Stimulated activated CD4-positive, alpha-beta T cell treated with anti-CD3 and anti-CD28 coated beads, Interleukin-1b, Interleukin-23, amount 100 ng/mL, for 4 hours (primary cell): ENCODE measurements at regions not wholly inside any gene's neighbourhood (a gene's known extent, or its start where the extent isn't known, plus 50 kb on each side); places are given as distances from the start of the nearest gene placed in this dataset.
"Not testable (repeated sequence)": the region's sequence is repeated elsewhere in the genome, so short reads cannot be mapped to it uniquely, and the experiment has no call there.

Source experiments
- DNase-seq, 2 donors: peaks; one replicate each; pipeline ENCODE4 v3.0.0-alpha.2; 2020; ENCODE audit warnings: low read depth in 2 of 2

GRCh38 chr17:77086433-77087010, 54.2 kb upstream of the SEC14L1 start:
- peak; percentile 77 to 82 for DNase-seq

GRCh38 chr17:77087650-77088454, 52.9 kb upstream of the SEC14L1 start:
- DNase-seq, result no peak

GRCh38 chr17:77088455-77089123, 52.2 kb upstream of the SEC14L1 start:
- peak; percentile 71 to 73 for DNase-seq

- no peak for DNase-seq
Observed at GRCh38 chr17:77089124-77089490, 51.7 kb upstream of the SEC14L1 start.

GRCh38 chr17:77089949-77090348, 50.8 kb upstream of the SEC14L1 start:
- DNase-seq, result not testable (repeated sequence)

GRCh38 chr17:77090476-77090875, 50.3 kb upstream of the SEC14L1 start:
- no peak for DNase-seq
